ENCODE measurements at regions not wholly inside any gene's neighbourhood (a gene's known extent, or its start where the extent isn't known, plus 50 kb on each side); places are given as distances from the start of the nearest gene placed in this dataset.

DNA sequence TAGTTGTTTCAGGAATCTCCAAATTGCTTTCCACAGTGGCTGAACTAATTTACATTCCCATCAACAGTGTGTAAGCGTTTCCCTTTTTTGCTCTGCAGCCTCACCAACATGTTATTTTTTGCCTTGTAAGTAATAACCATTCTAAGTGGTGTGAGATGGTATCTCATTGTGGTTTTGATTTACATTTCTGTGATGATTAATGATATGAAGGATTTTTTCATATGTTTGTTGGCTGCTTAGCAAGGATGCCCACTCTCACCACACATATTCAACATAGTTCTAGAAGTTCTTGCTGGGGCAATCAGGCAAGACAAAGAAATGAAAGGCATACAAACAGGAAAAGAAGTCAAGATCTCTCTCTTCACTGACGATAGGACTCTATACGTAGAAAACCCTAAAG is 472.4 kb downstream of the ZNF674 start:
- Histone ChIP-seq H3K27ac (no peak overlapping the region), H3K4me3 (no peak overlapping the region)
- DNase-seq (ENCODE audit: low spot score): no peak
- no peak for TF ChIP-seq CTCF (IDR thresholded peaks at IDR 0.05)

DNA sequence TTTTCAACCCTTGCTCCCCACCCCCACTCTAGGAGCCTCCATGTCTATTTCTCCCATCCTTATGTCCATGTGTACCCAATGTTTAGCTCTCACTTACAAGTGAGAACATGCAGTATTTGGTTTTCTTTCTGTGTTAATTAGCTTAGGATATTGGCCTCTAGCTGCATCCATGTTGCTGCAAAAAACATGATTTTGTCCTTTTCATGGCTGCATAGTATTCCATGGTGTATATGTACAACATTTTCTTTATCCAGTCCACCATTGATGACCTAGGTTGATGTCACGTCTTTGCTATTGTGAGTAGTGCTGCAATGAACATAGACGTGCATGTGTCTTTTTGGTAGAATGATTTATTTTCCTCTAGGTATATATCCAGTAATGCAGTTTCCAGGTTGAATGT is 472.8 kb downstream of the ZNF674 start:
- no peak overlapping the region for H3K4me3 ChIP-seq
- no peak overlapping the region for H3K27ac ChIP-seq
- DNase-seq (ENCODE audit: low spot score): no peak
- no peak for TF ChIP-seq CTCF (IDR thresholded peaks at IDR 0.05)

DNA sequence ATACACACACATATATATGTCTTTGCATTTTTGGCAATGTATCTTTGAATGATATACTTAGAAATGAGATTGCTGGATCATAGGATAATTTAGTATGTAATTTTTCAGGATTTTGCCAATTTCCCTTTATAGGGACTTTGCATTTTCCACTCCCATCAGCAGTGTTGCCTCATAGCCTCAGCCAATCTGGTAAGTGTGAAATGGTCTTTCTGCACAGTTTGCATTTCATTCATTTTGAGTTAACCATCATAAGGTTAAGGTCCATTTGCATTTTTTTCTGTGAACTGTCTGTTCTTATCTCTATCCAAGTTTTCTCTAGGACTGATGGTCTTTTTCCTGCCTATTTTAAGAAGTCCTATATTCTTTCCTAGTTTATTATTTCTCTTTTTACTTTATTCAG is 474.8 kb downstream of the ZNF674 start:
- no peak overlapping the region for H3K4me3 ChIP-seq
- H3K27ac ChIP-seq: no peak overlapping the region
- no peak for TF ChIP-seq CTCF (IDR thresholded peaks at IDR 0.05)
- DNase-seq (ENCODE audit: low spot score): no peak

DNA sequence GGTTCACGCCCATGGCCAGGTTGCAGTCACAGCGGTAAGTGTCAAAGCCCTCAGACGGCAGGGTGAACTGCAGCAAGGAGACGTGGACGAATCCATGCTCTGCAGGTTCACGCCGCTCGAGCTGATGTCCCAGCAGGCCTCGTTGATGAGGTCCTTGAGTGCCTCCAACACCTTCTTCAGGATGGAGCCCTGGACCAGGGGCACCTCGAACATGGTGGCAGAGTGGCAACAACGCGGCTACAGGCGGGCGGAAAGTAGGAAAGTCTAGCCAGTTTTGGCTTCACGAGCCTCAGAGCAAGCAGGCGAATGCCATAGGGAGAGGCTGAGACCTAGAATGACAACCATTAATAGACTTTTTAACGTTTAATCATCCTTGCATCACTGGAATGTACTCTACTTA is 485.9 kb downstream of the ZNF674 start:
- no peak overlapping the region for H3K27ac ChIP-seq
- no peak overlapping the region for H3K4me3 ChIP-seq
- TF ChIP-seq CTCF (IDR thresholded peaks at IDR 0.05): no peak
- no peak for DNase-seq (ENCODE audit: low spot score)

DNA sequence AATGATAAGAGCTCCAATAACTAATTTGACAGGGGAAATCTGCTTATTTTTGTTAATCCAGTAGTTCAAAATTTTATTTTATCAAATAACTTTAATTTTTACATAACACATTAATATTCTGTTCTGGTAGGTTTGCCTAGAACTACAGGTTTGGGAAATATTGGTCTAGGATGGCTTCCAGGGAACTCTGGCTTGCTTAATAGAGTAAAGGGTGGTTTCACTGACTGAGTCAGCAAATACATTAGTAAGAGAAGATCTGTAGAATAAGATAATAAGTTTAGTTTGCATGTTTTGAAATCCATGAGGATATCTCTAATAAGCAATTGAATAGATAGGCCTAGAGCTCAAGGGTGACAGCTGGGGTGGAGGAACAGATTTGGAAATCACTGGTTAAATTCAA is 500.7 kb downstream of the ZNF674 start:
- no peak for DNase-seq (ENCODE audit: low spot score)
- no peak for TF ChIP-seq CTCF (IDR thresholded peaks at IDR 0.05)
- H3K27ac ChIP-seq: no peak overlapping the region
- H3K4me3 ChIP-seq: no peak overlapping the region

GRCh38 chrX:46040001-46040400 is 505.2 kb downstream of the ZNF674 start:
- no peak for TF ChIP-seq CTCF (IDR thresholded peaks at IDR 0.05)
- no peak for DNase-seq (ENCODE audit: low spot score)
- Histone ChIP-seq H3K27ac (no peak overlapping the region), H3K4me3 (no peak overlapping the region)

GRCh38 chrX:46039526-46039925 is 505.7 kb downstream of the ZNF674 start:
- no peak overlapping the region for H3K4me3 ChIP-seq
- H3K27ac ChIP-seq: no peak overlapping the region
- TF ChIP-seq CTCF (IDR thresholded peaks at IDR 0.05): no peak
- no peak for DNase-seq (ENCODE audit: low spot score)

Data from coronary artery (tissue), 2 donors.